Erythroblast (primary cell): ENCODE measurements at regions not wholly inside any gene's neighbourhood (a gene's known extent, or its start where the extent isn't known, plus 50 kb on each side); places are given as distances from the start of the nearest gene placed in this dataset.

Experiments used
- GATA1 ChIP-seq: IDR thresholded peaks from 2 replicates; pipeline ENCODE4 v1.6.1; 2011; ENCODE audit warnings: low read depth, mild to moderate bottlenecking, control low read depth, low read length, moderate library complexity
- POLR2A ChIP-seq: IDR thresholded peaks from 2 replicates; pipeline ENCODE4 v1.6.1; 2011; ENCODE audit warnings: mild to moderate bottlenecking, low read length

DNA sequence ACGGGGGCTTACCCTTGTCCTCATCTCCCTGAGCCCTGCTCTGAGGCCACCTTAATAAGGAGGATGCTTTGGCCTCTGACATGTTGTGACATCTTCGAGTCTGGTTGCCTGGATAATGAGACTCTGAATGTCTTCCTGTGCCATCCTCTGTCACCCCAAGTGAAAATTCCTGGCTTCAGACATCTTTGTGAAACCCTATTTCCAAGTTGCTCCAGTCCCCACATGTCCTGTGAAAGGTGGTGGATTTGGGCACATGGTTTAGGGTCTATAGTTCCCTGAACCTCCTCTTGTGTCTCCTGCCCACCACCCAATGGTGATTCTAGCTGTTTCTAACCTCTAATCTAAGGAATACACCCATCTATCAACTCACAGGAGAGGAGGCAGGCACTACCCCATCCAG is 223.1 kb upstream of the GLI3 start:
- no peak for TF ChIP-seq POLR2A
- TF ChIP-seq GATA1, result no peak
